Upper lobe of left lung (tissue), 4 donors: ENCODE measurements at regions not wholly inside any gene's neighbourhood (a gene's known extent, or its start where the extent isn't known, plus 50 kb on each side); places are given as distances from the start of the nearest gene placed in this dataset.

Source experiments
- CTCF ChIP-seq, 6 experiments: fragments of 450-650 bp in 4 of 6; fragments of 200-600 bp in 2 of 6; sonication (generic) in 2 of 6; IDR thresholded peaks; one replicate each; pipeline ENCODE4 v1.5.1; 2016 to 2019; ENCODE audit warnings: antibody characterized with exemption in 6 of 6
- EP300 ChIP-seq, 4 donors: sonication (generic); formaldehyde crosslinking; IDR thresholded peaks; one replicate each; pipeline ENCODE4 v1.5.1; 2017; ENCODE audit warnings: antibody characterized with exemption in 4 of 4, control low read depth in 2 of 4
- POLR2A ChIP-seq, 4 donors: fragments of 450-650 bp; IDR thresholded peaks; one replicate each; pipeline ENCODE4 v1.5.1; 2016 to 2017; ENCODE audit warnings: antibody characterized with exemption in 4 of 4, mild to moderate bottlenecking in 2 of 4
- POLR2AphosphoS5 ChIP-seq, 2 donors: sonication (generic); formaldehyde crosslinking; IDR thresholded peaks; one replicate each; pipeline ENCODE4 v1.5.1; 2017; ENCODE audit warnings: antibody characterized with exemption in 2 of 2

- TF ChIP-seq CTCF (IDR thresholded peaks at IDR 0.05): no peak
- no peak for TF ChIP-seq POLR2A (IDR thresholded peaks at IDR 0.05)
- no peak for TF ChIP-seq POLR2AphosphoS5 (IDR thresholded peaks at IDR 0.05)
- TF ChIP-seq EP300 (IDR thresholded peaks at IDR 0.05): no peak
Observed at GRCh38 chrX:9117851-9118250, 83.9 kb upstream of the FAM9B start.
